ENCODE measurements at regions not wholly inside any gene's neighbourhood (a gene's known extent, or its start where the extent isn't known, plus 50 kb on each side); places are given as distances from the start of the nearest gene placed in this dataset.

DNA sequence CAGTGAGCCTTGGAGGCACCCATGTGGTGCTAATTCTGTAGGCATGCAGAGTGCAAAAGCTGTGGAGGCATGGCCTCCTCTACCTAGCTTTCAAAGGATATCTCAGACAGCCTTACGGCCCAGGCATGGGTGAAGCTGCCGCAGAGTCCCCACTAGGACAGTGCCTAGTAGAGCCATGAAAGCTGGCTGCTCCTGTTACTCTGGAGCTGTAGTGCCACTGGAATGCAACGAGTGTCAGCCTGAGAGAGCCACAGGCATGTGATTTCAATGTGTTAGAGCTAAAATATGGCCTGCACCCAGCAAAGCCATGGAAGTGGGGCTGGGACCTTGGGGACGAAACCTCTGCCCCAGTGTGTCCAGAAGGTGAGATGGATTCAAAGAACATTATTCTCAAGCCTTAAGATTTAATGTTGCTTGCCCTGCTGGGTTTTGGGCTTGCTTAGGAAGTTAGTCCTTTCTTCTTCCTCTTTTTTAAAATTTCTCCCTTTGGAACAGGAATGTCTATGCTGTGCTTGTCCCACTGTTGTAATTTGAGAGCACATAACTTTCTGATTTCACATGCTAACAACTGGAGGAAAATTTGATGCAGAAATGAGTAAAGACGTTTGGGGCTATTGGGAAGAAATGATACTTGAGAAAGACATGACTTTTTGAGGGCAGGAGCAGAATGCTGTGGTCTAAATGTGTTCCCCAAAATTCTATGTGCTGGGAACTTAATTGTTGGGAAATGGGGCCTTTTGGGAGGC is 298.4 kb downstream of the PSAT1 start:
- no peaks in the 10 kb centered on the region for H3K36me3 ChIP-seq (ENCODE audit: control insufficient read depth, insufficient read depth, low read length)

DNA sequence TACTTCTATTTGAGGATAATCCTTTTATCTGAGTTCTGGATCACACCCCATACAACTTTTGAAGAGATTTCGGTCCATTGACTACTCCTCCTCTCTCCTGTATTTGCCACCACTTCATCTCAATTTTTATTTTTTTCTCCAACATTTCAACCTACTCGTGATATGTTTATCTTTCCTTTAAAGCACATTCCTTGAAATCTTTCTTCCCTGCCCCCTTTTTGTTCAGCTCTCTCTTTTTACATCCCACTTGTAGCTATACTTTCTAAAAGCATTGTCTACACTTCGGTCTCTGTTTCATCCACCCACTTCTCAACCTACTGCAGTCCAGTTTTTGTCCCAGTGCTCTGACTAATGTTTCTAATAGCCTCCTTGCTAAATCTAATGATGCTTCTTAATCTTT is 299.4 kb downstream of the PSAT1 start:
- H3K27me3 ChIP-seq (ENCODE audit: control insufficient read depth, insufficient read depth, low read length), result no peaks in the 10 kb centered on the region
- no peak overlapping the region for H3K4me3 ChIP-seq (ENCODE audit: low read depth, low read length)
- no peak overlapping the region for H3K9ac ChIP-seq (ENCODE audit: low read depth, low read length)
- no peak overlapping the region for H3K27ac ChIP-seq (ENCODE audit: low read depth, low read length)
- no peaks in the 10 kb centered on the region for H3K9me3 ChIP-seq (ENCODE audit: control insufficient read depth, insufficient read depth, low read length)
- no peaks in the 10 kb centered on the region for H3K36me3 ChIP-seq (ENCODE audit: control insufficient read depth, insufficient read depth, low read length)
- H3K4me1 ChIP-seq (ENCODE audit: control insufficient read depth, insufficient read depth, low read length), result 0 out of 2 replicates have a peak, but pooled peaks cover 3% of the 10 kb centered on the region

More for the DNA sequence above, 298.4 kb downstream of the PSAT1 start:
- Histone ChIP-seq H3K4me1 (ENCODE audit: control insufficient read depth, insufficient read depth, low read length) (0 out of 2 replicates have a peak, but pooled peaks cover 3% of the 10 kb centered on the region), H3K27ac (ENCODE audit: low read depth, low read length) (no peak overlapping the region), H3K4me3 (ENCODE audit: low read depth, low read length) (no peak overlapping the region), H3K27me3 (ENCODE audit: control insufficient read depth, insufficient read depth, low read length) (no peaks in the 10 kb centered on the region), H3K9ac (ENCODE audit: low read depth, low read length) (no peak overlapping the region), H3K9me3 (ENCODE audit: control insufficient read depth, insufficient read depth, low read length) (no peaks in the 10 kb centered on the region)

DNA sequence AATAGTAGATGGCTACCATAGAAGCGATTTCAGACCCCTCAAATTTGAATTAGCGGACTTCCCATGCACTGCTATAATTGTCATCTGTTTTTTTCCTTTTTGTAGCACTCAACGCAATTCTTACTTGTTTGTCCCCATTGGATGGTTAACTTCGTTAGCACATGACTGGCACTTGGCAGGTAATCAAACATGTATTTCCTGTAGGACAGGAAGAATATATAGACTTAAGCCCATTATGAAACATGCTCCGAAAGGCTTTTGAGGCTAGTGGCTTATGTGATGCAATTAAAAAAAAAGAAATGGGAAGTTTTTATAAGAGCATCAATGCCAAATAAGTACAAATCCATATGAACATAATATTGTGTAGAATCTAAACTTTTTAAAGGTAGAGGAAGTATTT is 301.2 kb downstream of the PSAT1 start:
- Histone ChIP-seq H3K4me1 (ENCODE audit: control insufficient read depth, insufficient read depth, low read length) (0 out of 2 replicates have a peak, but pooled peaks cover 3% of the 10 kb centered on the region), H3K27ac (ENCODE audit: low read depth, low read length) (no peak overlapping the region), H3K9ac (ENCODE audit: low read depth, low read length) (no peak overlapping the region), H3K4me3 (ENCODE audit: low read depth, low read length) (no peak overlapping the region), H3K9me3 (ENCODE audit: control insufficient read depth, insufficient read depth, low read length) (no peaks in the 10 kb centered on the region), H3K27me3 (ENCODE audit: control insufficient read depth, insufficient read depth, low read length) (no peaks in the 10 kb centered on the region), H3K36me3 (ENCODE audit: control insufficient read depth, insufficient read depth, low read length) (no peaks in the 10 kb centered on the region)

DNA sequence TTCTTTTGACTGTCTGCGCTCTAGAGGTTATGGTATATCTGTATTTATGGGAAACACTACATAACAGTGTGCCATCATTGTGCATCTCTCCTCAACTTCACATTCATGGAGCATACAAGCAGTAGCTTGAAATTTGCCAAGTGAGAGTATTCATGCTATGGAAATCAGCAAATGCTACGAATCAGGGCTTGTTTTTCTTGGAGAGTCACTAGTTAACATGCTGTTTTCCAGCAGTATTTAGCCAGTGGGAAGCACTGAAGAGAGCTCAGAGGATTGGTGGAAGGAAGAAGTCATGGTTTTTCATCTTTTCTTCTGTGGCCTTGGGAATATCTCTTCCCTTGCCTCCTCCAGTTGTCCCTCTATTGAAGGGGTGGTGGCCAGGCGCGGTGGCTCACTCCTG is 303.0 kb downstream of the PSAT1 start:
- no peaks in the 10 kb centered on the region for H3K27me3 ChIP-seq (ENCODE audit: control insufficient read depth, insufficient read depth, low read length)

DNA sequence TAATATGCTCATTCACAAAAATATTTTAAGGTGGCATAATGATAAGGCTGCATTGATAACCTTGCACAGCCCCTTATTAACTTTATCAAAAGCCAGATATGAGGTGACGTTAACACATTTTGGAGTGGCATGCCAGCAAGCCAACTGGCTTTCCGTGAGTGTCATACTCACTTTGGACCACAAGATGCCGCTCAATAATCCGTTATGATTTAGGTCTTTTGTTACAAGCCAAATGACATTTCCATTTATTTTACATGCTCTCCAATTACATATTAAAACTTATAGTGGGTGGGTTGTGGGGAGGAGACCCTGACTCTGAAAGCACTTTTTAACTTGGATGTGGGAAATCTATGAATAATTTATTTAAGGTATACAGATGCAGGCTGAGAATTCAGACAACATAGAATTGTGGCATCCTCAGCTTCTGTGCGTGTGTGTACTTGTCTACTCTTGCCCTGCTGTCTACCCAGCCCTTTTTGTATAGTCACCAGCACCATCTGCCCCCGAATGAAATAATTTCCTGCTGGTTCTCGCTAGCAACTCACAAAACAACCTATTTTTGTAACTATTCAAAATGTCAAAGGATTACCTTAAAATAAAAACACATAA is 305.1 kb downstream of the PSAT1 start:
- no peak overlapping the region for H3K4me3 ChIP-seq (ENCODE audit: low read depth, low read length)
- H3K27ac ChIP-seq (ENCODE audit: low read depth, low read length), result no peak overlapping the region

More for the DNA sequence above, 303.0 kb downstream of the PSAT1 start:
- Histone ChIP-seq H3K36me3 (ENCODE audit: control insufficient read depth, insufficient read depth, low read length) (no peaks in the 10 kb centered on the region), H3K9ac (ENCODE audit: low read depth, low read length) (no peak overlapping the region), H3K27ac (ENCODE audit: low read depth, low read length) (no peak overlapping the region), H3K9me3 (ENCODE audit: control insufficient read depth, insufficient read depth, low read length) (no peaks in the 10 kb centered on the region), H3K4me3 (ENCODE audit: low read depth, low read length) (no peak overlapping the region), H3K4me1 (ENCODE audit: control insufficient read depth, insufficient read depth, low read length) (0 out of 2 replicates have a peak, but pooled peaks cover 3% of the 10 kb centered on the region)

DNA sequence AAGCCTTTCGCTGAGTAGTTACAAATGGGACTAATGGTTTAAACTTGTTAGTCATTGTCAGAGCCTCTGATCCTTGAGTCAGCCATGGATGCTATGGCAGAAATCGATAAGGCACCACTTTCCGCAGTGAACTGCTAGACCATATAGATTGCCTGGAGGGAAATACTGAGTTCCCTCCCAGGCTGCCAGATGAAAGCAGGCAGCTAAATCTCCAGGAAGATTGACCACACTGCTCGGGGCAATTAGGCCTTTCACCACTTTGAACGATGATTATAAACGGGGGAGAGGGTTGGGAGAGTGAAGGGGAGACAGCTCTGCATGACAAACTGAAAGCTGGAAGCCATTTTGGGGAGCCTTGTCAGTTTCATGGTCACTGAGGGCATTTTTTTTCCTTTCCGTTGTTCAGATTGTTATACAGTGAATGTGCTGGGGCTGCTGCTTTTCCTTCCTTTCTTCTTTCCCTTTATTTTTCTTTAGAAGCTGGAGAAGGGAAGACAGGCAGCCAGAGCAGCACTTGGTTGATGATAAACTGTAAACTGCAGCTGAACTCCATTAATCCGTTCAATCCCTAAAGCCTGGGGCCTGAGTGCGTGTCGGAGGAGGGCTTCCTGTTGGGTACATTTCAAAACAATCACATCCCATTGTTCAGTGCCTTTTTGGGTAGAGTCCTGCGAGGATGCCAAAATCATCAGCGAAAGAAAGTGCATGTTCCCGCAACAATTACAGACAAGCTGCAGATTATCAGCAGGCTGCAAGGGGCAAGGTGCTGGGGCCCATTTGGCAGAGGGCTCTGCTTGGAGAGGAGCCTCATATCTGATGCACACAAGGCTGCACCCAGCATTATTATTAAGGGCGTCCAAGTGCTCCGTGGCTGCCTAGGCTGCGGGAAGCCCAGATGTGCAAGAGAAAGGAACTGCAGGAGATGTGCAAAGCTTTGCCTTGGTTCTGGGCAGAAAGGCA is 308.4 kb downstream of the PSAT1 start:
- Histone ChIP-seq H3K9ac (ENCODE audit: low read depth, low read length) (no peak overlapping the region), H3K9me3 (ENCODE audit: control insufficient read depth, insufficient read depth, low read length) (no peaks in the 10 kb centered on the region), H3K27me3 (ENCODE audit: control insufficient read depth, insufficient read depth, low read length) (no peaks in the 10 kb centered on the region), H3K36me3 (ENCODE audit: control insufficient read depth, insufficient read depth, low read length) (no peaks in the 10 kb centered on the region), H3K27ac (ENCODE audit: low read depth, low read length) (no peak overlapping the region), H3K4me1 (ENCODE audit: control insufficient read depth, insufficient read depth, low read length) (peaks cover 13% of the 10 kb centered on the region), H3K4me3 (ENCODE audit: low read depth, low read length) (no peak overlapping the region)

More for the DNA sequence above, 305.1 kb downstream of the PSAT1 start:
- no peak overlapping the region for H3K9ac ChIP-seq (ENCODE audit: low read depth, low read length)
- no peaks in the 10 kb centered on the region for H3K36me3 ChIP-seq (ENCODE audit: control insufficient read depth, insufficient read depth, low read length)
- H3K9me3 ChIP-seq (ENCODE audit: control insufficient read depth, insufficient read depth, low read length), result no peaks in the 10 kb centered on the region
- peaks cover 11% of the 10 kb centered on the region; the same call in 1 of the 2 replicates for H3K4me1 ChIP-seq (ENCODE audit: control insufficient read depth, insufficient read depth, low read length)
- no peaks in the 10 kb centered on the region for H3K27me3 ChIP-seq (ENCODE audit: control insufficient read depth, insufficient read depth, low read length)

DNA sequence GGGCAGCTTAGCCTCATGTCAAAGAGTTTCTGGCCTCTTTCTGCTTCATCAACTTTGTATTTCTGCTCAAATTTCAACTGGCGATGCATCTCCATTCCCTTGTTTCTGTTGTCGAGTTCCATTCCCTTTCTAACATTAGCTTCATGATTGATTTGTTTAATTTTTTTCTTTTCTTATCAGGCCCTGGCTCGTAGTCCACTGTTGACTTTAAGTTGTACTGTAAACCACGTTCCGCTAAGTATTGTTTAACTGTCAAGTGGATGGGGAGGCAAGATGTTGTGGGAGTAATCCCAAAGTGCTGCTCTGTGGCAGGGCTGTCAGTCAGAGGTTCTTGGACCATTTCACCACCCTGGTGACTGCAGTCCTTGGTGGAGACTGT is 309.1 kb downstream of the PSAT1 start:
- no peaks in the 10 kb centered on the region for H3K9me3 ChIP-seq (ENCODE audit: control insufficient read depth, insufficient read depth, low read length)
- H3K27me3 ChIP-seq (ENCODE audit: control insufficient read depth, insufficient read depth, low read length), result no peaks in the 10 kb centered on the region
- no peak overlapping the region for H3K27ac ChIP-seq (ENCODE audit: low read depth, low read length)
- H3K36me3 ChIP-seq (ENCODE audit: control insufficient read depth, insufficient read depth, low read length), result no peaks in the 10 kb centered on the region
- no peak overlapping the region for H3K9ac ChIP-seq (ENCODE audit: low read depth, low read length)
- H3K4me3 ChIP-seq (ENCODE audit: low read depth, low read length), result no peak overlapping the region
- H3K4me1 ChIP-seq (ENCODE audit: control insufficient read depth, insufficient read depth, low read length), result peaks cover 13% of the 10 kb centered on the region

DNA sequence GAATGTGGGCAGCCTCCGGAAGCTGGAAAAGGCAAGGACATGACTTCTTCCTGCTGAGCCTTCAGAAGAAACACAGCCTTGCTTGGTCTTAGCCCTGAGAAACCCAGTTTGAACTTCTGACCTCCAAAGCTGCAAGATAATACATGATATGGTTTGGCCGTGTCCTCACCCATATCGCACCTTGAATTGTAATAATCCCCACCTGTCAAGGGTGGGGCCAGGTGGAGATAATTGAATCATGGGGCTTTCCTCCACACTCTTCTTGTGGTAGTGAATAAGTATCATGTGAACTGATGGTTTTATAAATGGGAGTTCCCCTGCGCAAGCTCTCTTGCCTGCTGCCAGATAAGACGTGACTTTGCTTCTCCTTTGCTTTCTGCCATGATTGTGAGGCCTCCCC is 310.9 kb downstream of the PSAT1 start:
- Histone ChIP-seq H3K36me3 (ENCODE audit: control insufficient read depth, insufficient read depth, low read length) (no peaks in the 10 kb centered on the region), H3K4me3 (ENCODE audit: low read depth, low read length) (no peak overlapping the region), H3K27me3 (ENCODE audit: control insufficient read depth, insufficient read depth, low read length) (no peaks in the 10 kb centered on the region), H3K9ac (ENCODE audit: low read depth, low read length) (no peak overlapping the region), H3K27ac (ENCODE audit: low read depth, low read length) (no peak overlapping the region), H3K4me1 (ENCODE audit: control insufficient read depth, insufficient read depth, low read length) (peaks cover 13% of the 10 kb centered on the region), H3K9me3 (ENCODE audit: control insufficient read depth, insufficient read depth, low read length) (no peaks in the 10 kb centered on the region)

DNA sequence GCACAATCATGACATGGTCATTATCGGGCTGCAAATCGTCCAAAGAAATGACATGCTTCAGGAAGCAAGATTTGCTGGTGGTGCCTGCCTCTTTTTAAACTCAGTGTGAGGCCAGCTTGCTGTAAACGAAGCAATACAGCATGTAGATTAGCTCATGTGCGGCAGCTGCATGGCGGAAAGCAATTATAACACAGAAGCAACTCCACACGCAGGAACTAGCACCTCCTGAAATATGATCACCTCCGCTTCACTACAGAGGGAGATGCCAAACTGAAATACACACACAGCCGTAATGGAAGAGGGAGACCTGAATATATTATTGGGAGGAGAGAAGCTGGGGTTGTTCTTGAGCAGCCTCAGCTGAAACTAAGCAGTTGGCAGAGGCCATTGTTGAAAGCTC is 312.5 kb downstream of the PSAT1 start:
- no peak overlapping the region for H3K4me3 ChIP-seq (ENCODE audit: low read depth, low read length)
- H3K4me1 ChIP-seq (ENCODE audit: control insufficient read depth, insufficient read depth, low read length), result peaks cover 13% of the 10 kb centered on the region
- H3K27ac ChIP-seq (ENCODE audit: low read depth, low read length), result no peak overlapping the region
- H3K9me3 ChIP-seq (ENCODE audit: control insufficient read depth, insufficient read depth, low read length), result no peaks in the 10 kb centered on the region
- no peaks in the 10 kb centered on the region for H3K36me3 ChIP-seq (ENCODE audit: control insufficient read depth, insufficient read depth, low read length)
- no peaks in the 10 kb centered on the region for H3K27me3 ChIP-seq (ENCODE audit: control insufficient read depth, insufficient read depth, low read length)
- H3K9ac ChIP-seq (ENCODE audit: low read depth, low read length), result no peak overlapping the region

DNA sequence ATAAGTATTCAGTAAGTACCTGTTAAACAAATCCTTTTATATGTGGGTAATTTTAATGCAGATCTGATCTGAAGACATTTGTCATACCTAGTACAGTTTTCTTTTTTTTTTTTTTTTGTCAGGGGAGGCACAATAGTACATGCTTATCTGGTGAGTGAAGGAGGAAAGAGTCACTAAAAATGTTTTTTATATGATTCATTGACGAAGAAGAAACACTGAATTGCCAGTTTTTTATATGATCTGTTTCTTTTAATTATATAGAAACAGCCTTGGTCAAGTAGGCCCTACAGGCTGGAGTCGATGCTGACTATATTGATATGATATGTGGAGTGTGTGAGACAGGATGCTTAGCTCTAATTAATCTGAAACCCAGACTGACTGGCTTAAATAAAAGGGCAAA is 315.2 kb downstream of the PSAT1 start:
- H3K9me3 ChIP-seq (ENCODE audit: control insufficient read depth, insufficient read depth, low read length), result no peaks in the 10 kb centered on the region
- no peaks in the 10 kb centered on the region for H3K36me3 ChIP-seq (ENCODE audit: control insufficient read depth, insufficient read depth, low read length)
- H3K4me1 ChIP-seq (ENCODE audit: control insufficient read depth, insufficient read depth, low read length), result peaks cover 5% of the 10 kb centered on the region
- no peak overlapping the region for H3K9ac ChIP-seq (ENCODE audit: low read depth, low read length)
- H3K27ac ChIP-seq (ENCODE audit: low read depth, low read length), result no peak overlapping the region
- no peak overlapping the region for H3K4me3 ChIP-seq (ENCODE audit: low read depth, low read length)
- no peaks in the 10 kb centered on the region for H3K27me3 ChIP-seq (ENCODE audit: control insufficient read depth, insufficient read depth, low read length)

All from HUES48 (cell line).